Activated CD8-positive, alpha-beta memory T cell treated with anti-CD3 and anti-CD28 coated beads for 1 hour (primary cell): ENCODE measurements at regions not wholly inside any gene's neighbourhood (a gene's known extent, or its start where the extent isn't known, plus 50 kb on each side); places are given as distances from the start of the nearest gene placed in this dataset.

ENCODE experiments used
- DNase-seq, 2 donors: peaks; one replicate each; pipeline ENCODE4 v3.0.0-alpha.2; 2020; ENCODE audit warnings: low read depth in 1 of 2; ENCODE audit errors: extremely low read depth in 1 of 2

DNA sequence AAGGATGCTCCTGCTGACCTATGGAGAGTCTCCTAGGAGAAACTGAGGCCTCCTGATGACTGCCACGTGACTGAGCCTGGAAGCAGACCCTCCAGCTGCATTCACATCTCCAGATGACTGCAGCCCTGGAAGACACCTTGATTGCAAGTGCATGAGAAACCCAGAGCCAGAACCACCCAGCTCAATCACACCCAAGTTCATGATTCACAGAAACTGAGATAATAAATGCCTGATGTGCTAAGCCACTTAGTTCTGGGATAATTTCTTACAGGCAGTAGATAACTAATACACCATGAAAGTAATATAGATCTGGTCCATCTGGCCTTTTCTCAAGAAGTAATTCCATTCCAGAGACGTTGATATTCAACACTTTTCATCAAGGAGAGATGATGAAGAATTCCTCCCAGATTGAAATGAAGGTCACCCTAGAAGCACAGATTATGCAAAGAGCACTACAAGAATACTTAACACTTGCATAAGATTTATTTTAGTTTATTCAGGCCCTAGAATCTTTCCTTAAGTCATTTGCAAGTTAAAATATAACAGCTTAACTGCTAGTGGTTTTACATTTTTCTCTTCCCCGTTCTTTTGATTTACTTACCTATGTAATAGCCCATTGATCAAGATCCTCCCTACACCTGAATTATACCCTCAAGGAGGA lies 208.2 kb upstream of the INHBA start:
- no peak for DNase-seq

DNA sequence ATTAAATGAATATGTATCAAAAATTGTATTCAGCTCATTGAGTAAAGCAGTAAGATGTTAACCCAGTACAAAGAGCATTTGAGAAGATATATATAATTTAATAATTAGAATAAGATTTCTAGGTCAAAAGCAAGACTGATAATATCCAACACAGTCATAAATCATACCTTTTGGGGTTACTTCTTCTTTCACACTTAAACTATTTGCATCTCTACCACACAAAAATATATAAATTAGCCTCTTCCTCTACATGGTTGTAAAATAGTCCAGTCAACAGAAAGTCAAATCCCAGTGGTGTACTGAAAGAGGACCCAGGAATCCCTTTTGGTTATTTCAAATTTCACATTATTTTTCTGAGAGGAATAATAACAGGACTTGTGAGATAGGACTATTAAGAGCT lies 204.6 kb upstream of the INHBA start:
- no peak for DNase-seq

DNA sequence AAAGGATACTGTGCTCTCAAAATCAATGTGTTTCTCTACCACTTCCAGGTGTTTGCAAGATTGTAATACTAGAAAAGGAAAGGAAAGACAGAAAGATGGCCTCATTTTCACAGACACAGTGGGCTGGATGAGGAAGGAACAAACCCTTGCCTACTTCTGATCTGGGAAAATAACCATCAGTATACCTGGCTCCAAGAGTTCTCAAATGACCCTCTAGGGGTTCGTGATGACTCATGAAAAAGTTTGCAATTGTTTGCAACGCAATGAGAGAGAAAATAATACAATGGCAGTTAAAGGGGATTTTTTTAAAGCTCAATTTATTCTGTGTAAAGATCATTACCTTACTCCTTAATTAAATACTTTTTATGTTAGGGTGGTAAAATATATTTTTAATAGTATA lies 197.6 kb upstream of the INHBA start:
- DNase-seq, result no peak

DNA sequence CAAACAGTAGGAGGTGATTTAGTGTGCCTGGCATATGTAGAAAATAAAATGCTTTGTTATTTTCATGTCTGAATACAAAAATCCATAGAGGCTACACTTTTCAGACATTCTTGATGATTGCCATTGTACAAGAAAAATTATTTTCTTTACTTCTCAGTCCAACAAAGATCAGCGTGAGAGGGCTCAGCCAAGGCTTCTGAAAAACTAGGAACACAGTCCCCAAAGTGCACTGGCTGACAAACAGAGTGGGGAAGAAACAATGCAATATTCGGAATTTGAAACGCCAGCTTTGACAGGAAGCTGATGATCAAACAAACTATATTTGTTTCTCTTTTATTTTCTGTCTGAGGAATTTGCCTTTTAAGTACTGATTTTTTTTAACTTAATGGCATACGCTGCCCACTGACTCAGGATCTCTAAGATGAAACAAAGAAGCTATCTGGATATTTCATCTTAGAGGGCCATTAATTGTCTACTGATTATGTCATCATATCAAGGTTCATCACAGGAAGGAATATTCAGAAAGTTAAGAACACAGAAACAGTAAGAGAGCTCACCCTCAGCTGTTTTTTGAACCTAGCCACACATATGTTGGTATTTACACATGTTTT lies 197.0 kb upstream of the INHBA start:
- no peak for DNase-seq

DNA sequence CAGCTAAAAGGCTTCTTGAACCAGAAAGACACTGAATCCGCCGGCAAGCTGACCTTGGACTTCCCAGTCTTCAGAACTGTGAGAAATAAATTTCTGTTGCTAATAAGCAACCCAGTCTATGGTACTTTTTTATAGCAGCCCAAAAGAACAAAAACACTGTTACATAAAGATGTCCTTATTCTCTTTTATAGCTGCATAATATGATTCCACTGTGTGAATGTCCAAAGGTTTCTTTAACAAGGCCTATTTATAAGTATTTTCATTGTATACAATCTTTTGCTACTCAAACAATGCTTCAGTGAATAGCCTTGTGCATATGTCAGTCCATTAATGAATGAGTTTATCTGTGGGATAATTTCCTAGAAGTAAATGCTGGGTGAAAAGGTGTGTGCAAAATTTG lies 190.8 kb upstream of the INHBA start:
- no peak for DNase-seq

DNA sequence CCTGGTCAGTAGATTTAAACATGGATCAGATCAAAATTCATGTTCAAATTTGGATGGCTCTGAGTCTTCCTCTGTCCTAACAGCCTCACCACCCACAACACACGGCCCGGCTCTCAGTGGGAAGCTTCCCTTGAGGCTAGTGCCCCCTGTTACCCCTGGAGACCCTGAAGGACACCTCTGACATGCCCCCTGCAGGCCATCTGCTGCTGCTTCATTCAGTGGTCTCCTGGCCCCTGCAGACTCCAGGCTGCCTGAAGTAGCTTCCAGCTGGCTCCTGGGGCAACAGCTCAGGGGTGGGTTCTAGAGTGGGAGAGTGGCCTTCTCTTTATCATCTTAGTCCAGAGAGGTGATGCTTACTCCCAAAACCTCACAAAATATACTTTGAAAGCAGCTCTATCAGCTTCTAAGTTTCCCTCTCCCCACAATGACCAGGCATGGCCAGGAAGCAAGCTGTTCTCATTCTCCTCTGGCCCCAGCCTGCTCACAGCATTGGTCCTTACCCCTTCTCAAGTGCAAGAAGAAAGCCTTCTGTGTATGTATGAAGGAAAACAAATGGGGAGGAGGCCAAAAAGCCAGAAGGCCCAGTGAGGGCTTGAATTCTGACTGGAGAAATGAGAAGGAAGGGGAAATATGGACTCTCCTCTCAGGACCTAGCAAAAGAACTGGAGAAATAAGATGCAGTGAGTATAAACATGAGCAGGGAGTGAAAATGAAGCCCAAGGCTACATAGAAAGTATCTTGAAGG lies 189.6 kb upstream of the INHBA start:
- DNase-seq, result no peak

DNA sequence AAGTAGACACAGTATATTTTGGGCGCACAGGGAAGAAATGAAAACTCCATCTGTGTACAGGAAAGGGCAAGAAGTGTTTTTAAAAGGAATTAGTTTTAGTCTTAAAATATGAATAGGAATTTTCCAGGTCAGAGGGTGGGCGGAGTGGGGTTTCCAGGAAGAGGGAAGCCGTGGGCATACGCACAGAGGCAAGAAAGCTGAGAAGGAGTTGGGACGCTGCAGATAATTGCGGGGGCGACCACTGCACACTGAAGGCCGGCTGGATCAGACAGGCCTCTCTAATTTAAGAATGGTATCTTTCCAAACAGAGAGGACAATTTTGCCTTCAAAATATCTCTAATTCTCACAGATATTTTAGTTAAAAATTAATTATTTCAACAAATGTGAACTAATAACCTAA lies 189.1 kb upstream of the INHBA start:
- no peak for DNase-seq

DNA sequence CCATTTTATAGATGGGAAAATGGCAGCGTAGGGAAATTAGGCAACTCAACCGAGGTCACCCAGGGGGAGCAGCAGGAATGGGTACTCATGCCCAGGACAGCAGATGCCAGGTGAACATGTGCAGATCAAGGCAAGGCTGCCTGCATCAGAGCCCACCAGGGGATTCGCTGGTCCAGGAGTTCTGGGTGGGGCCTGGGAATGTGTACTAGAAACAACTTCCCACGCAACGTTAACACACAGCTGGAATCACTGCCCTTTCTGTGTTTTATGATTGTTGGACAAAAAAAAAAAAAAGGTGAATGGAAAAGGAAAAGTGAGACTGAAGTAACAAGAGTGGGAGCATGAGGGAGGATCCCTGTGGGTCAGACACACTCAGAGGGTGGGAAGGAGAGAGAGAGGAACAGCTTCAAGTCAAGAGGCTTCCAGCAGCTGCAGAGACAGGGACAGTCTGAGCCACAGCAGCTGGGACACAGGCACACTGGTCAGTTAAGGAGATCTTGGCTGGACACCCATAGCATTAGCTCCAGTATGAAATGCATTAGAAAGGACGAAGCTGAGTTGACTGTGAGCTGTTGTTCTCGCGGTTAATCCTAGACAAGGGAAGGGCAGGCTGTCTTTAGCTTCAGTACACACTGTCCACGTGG lies 187.9 kb upstream of the INHBA start:
- no peak for DNase-seq

DNA sequence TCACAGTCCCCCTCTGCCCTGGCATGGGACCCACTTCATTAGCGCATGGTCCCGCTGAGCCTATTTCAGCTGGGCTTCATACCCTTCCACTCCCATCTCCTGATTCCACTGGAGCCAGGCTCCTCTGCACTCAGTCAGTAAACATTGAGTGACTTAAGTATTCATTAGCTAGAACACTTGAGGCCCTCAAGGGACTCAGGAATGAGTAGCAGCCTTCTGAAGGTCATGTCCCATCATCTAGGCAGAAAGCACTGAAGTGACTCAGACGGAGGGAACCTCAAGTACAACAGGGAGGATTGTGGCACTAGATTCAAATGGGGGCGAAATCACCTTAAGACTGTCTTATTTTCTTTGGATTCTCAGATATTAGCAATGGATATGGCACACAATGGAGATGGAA lies 186.6 kb upstream of the INHBA start:
- no peak for DNase-seq

DNA sequence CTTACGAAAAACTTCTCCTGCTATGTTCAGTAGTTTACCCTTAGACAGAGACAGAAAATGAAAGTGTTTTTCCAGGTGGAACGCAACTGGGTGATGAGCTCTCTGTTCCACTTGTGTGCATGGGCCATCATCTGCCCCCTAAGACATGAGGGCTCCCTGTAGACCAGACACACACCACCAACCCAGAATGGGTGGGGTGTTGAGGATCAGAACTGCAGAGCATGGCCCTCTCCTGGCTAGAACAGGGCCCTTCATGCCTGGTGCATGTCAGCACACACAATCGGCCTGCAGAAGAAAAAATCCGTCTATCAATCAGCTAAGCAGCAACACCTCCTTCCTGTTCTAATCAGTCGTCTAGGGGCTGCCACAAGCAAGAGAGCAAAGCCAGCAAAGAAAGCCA lies 186.2 kb upstream of the INHBA start:
- DNase-seq, result no peak

DNA sequence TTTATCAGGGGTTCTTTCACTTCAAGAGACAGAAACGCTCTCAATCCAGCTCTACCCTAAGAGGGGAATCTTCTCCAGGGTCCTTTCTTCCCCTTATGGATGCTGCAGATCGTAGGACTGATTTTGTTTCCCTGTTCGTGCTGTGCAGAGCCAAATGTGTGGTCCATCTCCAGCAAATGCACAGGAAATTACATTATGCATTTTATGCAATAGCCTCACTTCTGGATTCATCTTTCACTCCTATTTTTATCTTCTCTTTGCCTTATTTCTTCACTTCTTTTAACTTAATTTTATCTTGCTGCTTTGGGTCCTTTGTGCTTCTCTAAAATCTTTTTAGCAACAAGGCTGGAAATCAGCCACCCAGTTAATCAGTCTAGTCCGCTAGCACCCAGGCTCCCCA lies 184.5 kb upstream of the INHBA start:
- no peak for DNase-seq

DNA sequence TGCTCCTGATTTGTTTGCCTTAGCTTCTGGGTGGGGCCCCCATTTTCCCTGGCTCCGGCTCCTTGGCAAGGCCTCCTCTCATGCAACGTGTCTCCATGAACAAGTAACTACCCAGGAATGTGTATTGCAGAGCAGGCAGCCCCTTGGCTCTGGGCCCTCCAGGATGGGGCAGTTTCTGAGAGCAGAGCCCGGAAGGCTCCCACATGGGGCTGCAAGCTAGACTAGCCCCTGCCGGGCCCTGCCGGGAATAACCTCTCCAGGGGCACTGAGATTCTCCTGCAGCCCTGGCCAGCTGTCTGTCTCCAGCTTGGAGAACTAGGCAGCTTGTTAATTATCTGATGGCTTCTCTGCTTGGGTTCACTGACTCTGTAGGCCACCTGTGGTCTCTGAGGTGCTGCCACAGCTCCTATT lies 184.0 kb upstream of the INHBA start:
- DNase-seq, result no peak

DNA sequence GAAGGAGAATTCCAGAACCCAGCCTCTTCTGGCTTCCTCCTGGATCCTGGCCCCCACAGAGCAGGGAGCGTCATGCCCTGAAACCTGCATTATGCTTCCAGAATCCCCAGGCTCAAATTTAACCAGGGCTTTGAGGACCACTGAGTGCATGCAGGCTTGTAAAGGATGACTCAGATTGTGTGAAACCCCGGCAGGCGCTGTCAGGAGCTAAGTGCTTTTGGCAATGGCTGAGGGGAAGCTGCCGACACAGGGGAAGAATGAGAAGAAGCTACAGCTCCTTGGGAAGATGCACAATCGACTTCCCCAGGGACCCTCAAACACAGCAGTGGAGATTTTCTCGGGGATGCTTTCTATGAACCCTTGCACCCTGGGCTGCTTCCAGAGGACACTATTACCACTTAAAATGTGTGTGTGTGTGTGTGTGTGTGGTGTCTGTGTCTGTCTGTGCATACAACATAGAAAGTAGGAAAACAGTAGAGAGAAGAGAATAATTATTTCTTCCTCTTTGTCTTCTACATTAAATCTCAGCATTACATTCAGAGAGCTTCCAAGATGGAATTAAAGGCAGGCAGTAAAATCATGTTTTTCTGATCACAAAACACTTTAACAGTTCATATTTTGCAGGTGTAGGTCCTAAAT lies 183.5 kb upstream of the INHBA start:
- no peak for DNase-seq

DNA sequence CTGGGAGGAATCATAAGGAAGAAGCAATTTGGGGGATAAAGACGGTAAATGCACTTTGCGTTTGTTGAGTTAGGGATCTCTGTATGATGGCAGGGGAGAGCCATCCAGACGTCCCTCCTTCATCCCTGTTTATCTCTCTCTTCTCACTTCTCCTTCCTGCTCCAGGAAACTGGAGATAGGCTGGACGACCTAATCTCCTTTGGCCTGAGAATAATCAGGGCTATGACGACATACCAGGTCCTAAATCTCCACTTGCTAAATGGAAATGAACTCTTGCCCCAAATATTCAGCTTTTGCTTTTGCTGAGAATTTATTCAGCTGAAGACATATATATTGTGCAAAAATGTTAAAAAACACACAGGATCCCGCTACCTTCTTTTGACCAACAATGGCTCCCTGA lies 182.9 kb upstream of the INHBA start:
- DNase-seq, result no peak

DNA sequence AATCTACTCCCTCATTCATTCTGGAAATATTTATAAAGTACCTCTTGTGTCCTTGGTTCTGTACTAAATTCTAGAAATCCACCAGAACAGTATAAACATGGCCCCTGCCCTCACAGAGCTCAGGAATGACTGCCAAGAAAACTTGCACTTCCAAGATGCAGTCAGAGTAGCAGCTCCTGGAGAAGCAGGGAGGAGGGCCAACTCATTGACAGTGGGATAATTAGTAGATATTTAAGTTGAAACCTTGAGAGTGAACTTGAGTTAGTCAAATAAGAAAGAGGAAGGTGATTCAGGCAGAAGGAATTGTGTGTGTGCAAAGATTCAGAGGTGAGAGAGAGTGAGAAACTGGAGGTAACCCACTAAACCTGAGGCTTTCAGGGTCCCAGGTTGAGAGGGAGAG lies 182.2 kb upstream of the INHBA start:
- no peak for DNase-seq

DNA sequence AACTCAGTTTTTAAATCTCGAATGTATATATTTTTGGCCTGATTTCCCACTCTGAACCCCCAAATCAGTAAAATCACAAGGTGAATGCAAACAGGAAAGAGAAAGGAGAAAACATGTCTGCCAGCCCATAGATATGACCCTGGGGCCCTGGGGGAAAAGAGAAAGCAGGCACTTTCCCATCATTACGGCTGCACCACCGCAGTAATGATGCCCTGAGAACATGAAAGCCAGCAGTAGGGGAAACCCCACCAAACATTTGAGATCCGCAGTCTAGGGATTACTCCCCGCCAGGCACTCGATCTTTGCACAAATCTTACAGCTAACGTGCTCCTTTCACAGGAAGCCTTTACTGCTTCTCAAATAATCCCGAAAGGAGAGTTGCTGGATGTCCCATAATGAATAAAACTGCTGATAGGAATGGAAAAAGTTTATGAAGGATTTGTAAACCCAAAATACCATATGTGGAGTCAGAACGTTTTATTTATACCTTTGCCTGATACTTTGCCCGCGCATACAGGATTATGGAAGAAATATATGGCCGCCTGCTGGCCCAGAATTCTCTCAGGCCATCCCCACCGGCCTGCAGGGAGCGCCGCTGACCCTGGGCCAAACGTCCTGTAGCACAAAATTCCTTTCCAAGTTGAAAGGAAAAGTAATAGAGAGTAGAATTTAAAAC lies 180.0 kb upstream of the INHBA start:
- no peak for DNase-seq

DNA sequence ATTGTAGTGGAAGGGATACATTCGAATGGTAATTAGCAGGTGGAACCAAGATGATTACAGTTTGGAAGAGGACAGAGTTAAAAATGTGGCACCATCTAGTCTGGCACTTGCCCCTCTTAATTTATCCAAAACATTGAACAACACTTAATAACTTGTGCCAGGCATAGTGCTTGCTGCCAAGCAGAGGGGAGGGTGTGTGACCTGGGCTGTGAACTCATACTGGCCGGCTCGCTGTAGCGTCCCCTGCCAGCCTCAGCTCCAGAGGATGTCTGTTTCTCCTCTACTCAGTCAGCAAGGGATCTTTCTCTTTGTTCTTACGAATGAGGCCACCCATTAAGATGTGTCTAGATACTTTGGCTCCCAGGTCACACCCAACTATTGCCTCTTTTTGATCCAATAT lies 179.4 kb upstream of the INHBA start:
- DNase-seq, result no peak

DNA sequence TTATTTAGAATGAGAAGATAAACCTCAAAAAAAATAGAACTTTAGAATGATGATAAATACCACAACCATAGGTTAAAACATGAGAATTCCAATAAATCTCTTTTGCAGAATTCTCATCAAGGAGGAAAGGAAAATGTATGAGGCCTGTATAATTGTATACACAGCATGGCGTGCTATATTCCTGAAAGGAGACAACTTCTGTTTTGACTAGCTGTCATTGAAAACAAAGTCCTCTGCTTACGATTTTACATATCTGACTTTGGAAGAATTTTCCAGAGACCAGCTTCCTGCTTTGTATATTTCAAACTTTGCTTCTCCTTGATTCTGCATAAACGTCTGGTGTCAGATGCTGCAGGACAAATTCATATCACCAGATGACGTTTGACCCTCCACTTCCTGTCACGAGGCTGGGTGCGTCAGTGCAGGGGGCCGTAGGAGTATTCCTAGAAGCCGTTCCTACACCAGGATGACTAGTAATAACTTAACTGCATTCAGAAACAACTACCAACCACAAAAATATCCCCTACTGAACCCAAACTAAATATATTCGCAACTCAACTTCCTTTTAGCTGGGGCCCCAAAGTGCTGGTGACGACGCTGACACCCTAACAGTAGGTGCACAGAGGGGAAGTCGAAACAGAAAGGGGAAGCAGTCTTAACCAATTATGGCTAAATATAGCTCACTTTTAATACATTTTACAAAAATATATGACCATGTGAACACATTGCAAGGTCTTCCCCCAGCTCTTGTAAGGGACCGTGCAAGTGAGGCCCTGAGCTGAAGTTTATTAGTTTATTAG lies 178.6 kb upstream of the INHBA start:
- DNase-seq, result peak; percentile 24 to 31

DNA sequence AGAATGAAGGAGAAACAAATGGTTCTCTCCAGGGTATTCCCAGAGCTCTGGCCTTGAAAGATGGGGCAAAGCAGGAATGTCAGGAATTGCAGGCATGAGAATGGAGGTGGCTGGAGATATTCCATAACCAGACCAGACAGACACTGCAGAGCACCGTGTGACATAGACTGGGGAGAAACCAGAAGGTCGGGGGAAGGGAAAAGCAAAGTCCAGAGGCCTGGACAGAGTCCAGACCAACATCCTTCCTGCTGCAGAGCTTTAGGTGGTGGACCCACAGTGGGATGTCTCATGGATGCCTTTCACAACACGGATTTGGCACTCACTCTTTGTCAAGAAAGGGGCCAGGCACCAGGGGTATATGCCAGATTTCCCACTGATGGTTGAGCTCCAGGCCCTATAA lies 177.2 kb upstream of the INHBA start:
- DNase-seq, result no peak

DNA sequence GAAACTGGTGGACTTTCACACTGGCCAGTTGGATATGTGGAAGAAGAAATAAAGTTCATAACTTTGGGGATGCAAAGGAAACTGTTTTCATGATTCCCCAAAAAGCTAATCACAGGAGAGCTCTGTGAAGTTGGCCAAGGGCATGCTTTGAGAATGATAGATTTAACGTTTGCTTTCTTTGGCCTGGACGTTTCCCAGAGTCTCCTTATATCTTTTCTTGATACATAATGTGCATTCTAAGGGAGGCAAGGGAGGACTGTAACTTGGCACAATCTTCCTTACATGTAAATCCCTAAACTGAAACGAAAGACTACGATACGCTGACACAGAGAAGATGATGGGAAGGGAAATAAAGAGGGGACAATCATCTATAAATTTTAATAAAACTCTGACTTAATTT lies 176.5 kb upstream of the INHBA start:
- DNase-seq, result no peak
